SK-N-SH (cell line): ENCODE measurements at regions not wholly inside any gene's neighbourhood (a gene's known extent, or its start where the extent isn't known, plus 50 kb on each side); places are given as distances from the start of the nearest gene placed in this dataset.

ENCODE experiments used
- CTCF ChIA-PET: fragments of 300-600, 350-600 bp; formaldehyde crosslinking; extraction: SDS; loops from one replicate; lab custom pipeline; 2021; lab: Yijun Ruan, JAX
- POLR2A ChIA-PET: fragments of 350-600 bp; sonication (Branson Sonifier 250); formaldehyde crosslinking; extraction: SDS; loops from one replicate; lab custom pipeline; 2020; ENCODE audit warnings: antibody characterized with exemption, inconsistent platforms; lab: Yijun Ruan, JAX
- DNase-seq: peaks from one replicate; pipeline ENCODE4 v3.0.0; 2012
- H2AFZ ChIP-seq: fragments of 200-600 bp; sonication (generic); 2 replicates; pipeline ENCODE4 v1.8.1; 2016; ENCODE audit warnings: antibody characterized with exemption, mild to moderate bottlenecking, low read depth
- H3F3A ChIP-seq: fragments of 200-600 bp; sonication (generic); replicated peaks from 2 replicates; pipeline ENCODE3; 2016; ENCODE audit warnings: antibody characterized with exemption, mild to moderate bottlenecking; ENCODE audit not compliant: insufficient read depth
- H3K27ac ChIP-seq, 2 experiments: fragments of 200-500 bp in 1 of 2; fragments of 200-600 bp in 1 of 2; sonication (Bioruptor generic) in 1 of 2; sonication (generic), shearing (Covaris generic) in 1 of 2; 2 replicates each; pipeline versions ENCODE4 v1.5.1 to v1.6.1; 2014 to 2016; ENCODE audit warnings: low read depth in 2 of 2, inconsistent platforms in 1 of 2, low read length in 1 of 2, mild to moderate bottlenecking in 1 of 2, mixed read lengths in 1 of 2
- H3K27me3 ChIP-seq: fragments of 200-600 bp; sonication (generic), shearing (Covaris generic); 2 replicates; pipeline ENCODE4 v1.6.1; 2016; ENCODE audit warnings: mixed run types; ENCODE audit not compliant: insufficient read depth
- H3K36me3 ChIP-seq, 2 experiments: fragments of 200-500 bp in 1 of 2; fragments of 200-600 bp in 1 of 2; sonication (Bioruptor generic) in 1 of 2; sonication (generic) in 1 of 2; replicated peaks in 1 of 2; 2 replicates each; pipeline versions ENCODE3 to v1.5.1; 2014 to 2016; ENCODE audit warnings: low read length in 1 of 2, mild to moderate bottlenecking in 1 of 2; ENCODE audit not compliant: insufficient read depth in 2 of 2, control insufficient read depth in 1 of 2
- H3K4me1 ChIP-seq, 2 experiments: fragments of 200-500 bp in 1 of 2; fragments of 200-600 bp in 1 of 2; sonication (Bioruptor generic) in 1 of 2; sonication (generic), shearing (Covaris generic) in 1 of 2; 2 replicates each; pipeline versions ENCODE4 v1.5.1 to v1.6.1; 2014 to 2016; ENCODE audit warnings: low read depth in 1 of 2, low read length in 1 of 2, mixed run types in 1 of 2; ENCODE audit not compliant: insufficient read depth in 2 of 2, control insufficient read depth in 1 of 2
- H3K4me2 ChIP-seq: fragments of 200-600 bp; sonication (generic), shearing (Covaris generic); 2 replicates; pipeline ENCODE4 v1.6.1; 2017; ENCODE audit warnings: mixed run types
- H3K4me3 ChIP-seq, 2 experiments: fragments of 200-500 bp in 1 of 2; fragments of 200-600 bp in 1 of 2; sonication (Bioruptor generic) in 1 of 2; sonication (generic), shearing (Covaris generic) in 1 of 2; 2 replicates each; pipeline versions ENCODE4 v1.5.1 to v1.8.1; 2014 to 2016; ENCODE audit warnings: low read depth in 2 of 2, inconsistent platforms in 1 of 2, low read length in 1 of 2, mild to moderate bottlenecking in 1 of 2, mixed read lengths in 1 of 2, moderate library complexity in 1 of 2
- H3K79me2 ChIP-seq: fragments of 200-600 bp; sonication (generic); 2 replicates; pipeline ENCODE4 v1.8.1; 2017; ENCODE audit warnings: mild to moderate bottlenecking; ENCODE audit not compliant: insufficient read depth
- H3K9ac ChIP-seq: fragments of 200-600 bp; sonication (generic); 2 replicates; pipeline ENCODE4 v1.6.1; 2017; ENCODE audit warnings: mixed run types
- H3K9me2 ChIP-seq: fragments of 200-600 bp; sonication (generic); 2 replicates; pipeline ENCODE4 v1.6.1; 2017; ENCODE audit warnings: mixed run types
- H3K9me3 ChIP-seq: fragments of 200-600 bp; sonication (generic); 2 replicates; pipeline ENCODE4 v1.6.1; 2017; ENCODE audit warnings: mixed run types, mild to moderate bottlenecking, moderate library complexity
- H4K20me1 ChIP-seq: fragments of 200-600 bp; sonication (generic); 2 replicates; pipeline ENCODE4 v1.6.1; 2017; ENCODE audit warnings: mild to moderate bottlenecking, mixed run types; ENCODE audit not compliant: insufficient read depth
- ELF1 ChIP-seq: IDR thresholded peaks from 2 replicates; pipeline ENCODE4 v1.4.0; 2012
- EZH2phosphoT487 ChIP-seq: fragments of 200-600 bp; sonication (generic); IDR thresholded peaks from 2 replicates; pipeline ENCODE4 v1.6.1; 2017; ENCODE audit warnings: low read depth, mixed run types, mild to moderate bottlenecking, antibody characterized with exemption, moderate library complexity, borderline replicate concordance
- FOSL2 ChIP-seq: IDR thresholded peaks from 2 replicates; pipeline ENCODE4 v1.4.0; 2012; ENCODE audit warnings: low read depth, mild to moderate bottlenecking, moderate library complexity, borderline replicate concordance
- FOXM1 ChIP-seq: IDR thresholded peaks from 2 replicates; pipeline ENCODE4 v1.4.0; 2012; ENCODE audit warnings: low read depth, mild to moderate bottlenecking
- GABPA ChIP-seq: IDR thresholded peaks from 2 replicates; pipeline ENCODE4 v1.4.0; 2012; ENCODE audit warnings: low read depth, mild to moderate bottlenecking
- IRF3 ChIP-seq: fragments of 150-350 bp; IDR thresholded peaks from 2 replicates; pipeline ENCODE4 v1.6.1; 2016; ENCODE audit warnings: mild to moderate bottlenecking, low read depth, low read length
- JUND ChIP-seq: IDR thresholded peaks from 2 replicates; pipeline ENCODE4 v1.4.0; 2012
- MEF2A ChIP-seq: IDR thresholded peaks from 2 replicates; pipeline ENCODE4 v1.4.0; 2012; ENCODE audit warnings: low read depth, borderline replicate concordance
- MXI1 ChIP-seq: IDR thresholded peaks from 2 replicates; pipeline ENCODE4 v1.6.1; 2012; ENCODE audit warnings: mild to moderate bottlenecking, low read depth, low read length, improper control_type of control experiment
- NRF1 ChIP-seq: IDR thresholded peaks from 2 replicates; pipeline ENCODE4 v1.6.1; 2012; ENCODE audit warnings: low read depth, mild to moderate bottlenecking, low read length
- POLR2AphosphoS5 ChIP-seq: IDR thresholded peaks from 2 replicates; pipeline ENCODE4 v1.6.1; 2012; ENCODE audit warnings: low read depth, low read length
- RAD21 ChIP-seq: IDR thresholded peaks from 2 replicates; pipeline ENCODE4 v1.6.1; 2012; ENCODE audit warnings: mild to moderate bottlenecking, low read length
- RFX5 ChIP-seq: IDR thresholded peaks from 2 replicates; pipeline ENCODE4 v1.6.1; 2012; ENCODE audit warnings: mild to moderate bottlenecking, improper control_type of control experiment, low read length
- SIN3A ChIP-seq: IDR thresholded peaks from 2 replicates; pipeline ENCODE4 v1.6.1; 2012; ENCODE audit warnings: low read depth, mild to moderate bottlenecking, low read length, moderate library complexity, borderline replicate concordance
- TAF1 ChIP-seq: IDR thresholded peaks from 2 replicates; pipeline ENCODE4 v1.6.1; 2012; ENCODE audit warnings: low read depth, mild to moderate bottlenecking, low read length, moderate library complexity, borderline replicate concordance
- TEAD4 ChIP-seq: IDR thresholded peaks from 2 replicates; pipeline ENCODE4 v1.4.0; 2012; ENCODE audit warnings: mild to moderate bottlenecking, borderline replicate concordance; ENCODE audit not compliant: insufficient read depth
- USF1 ChIP-seq: IDR thresholded peaks from 2 replicates; pipeline ENCODE4 v1.4.0; 2012; ENCODE audit warnings: low read depth, borderline replicate concordance
- YY1 ChIP-seq: IDR thresholded peaks from 2 replicates; pipeline ENCODE4 v1.4.0; 2012; ENCODE audit warnings: low read depth, mild to moderate bottlenecking
- ZBTB33 ChIP-seq: IDR thresholded peaks from 2 replicates; pipeline ENCODE4 v1.4.0; 2012; ENCODE audit warnings: low read depth, borderline replicate concordance
- WGBS: methylation state at CpG from one replicate; pipeline ENCODE4 v1.1.6; 2017; ENCODE audit warnings: low lambda C conversion rate; 5-methylcytosine and 5-hydroxymethylcytosine counted together

DNA sequence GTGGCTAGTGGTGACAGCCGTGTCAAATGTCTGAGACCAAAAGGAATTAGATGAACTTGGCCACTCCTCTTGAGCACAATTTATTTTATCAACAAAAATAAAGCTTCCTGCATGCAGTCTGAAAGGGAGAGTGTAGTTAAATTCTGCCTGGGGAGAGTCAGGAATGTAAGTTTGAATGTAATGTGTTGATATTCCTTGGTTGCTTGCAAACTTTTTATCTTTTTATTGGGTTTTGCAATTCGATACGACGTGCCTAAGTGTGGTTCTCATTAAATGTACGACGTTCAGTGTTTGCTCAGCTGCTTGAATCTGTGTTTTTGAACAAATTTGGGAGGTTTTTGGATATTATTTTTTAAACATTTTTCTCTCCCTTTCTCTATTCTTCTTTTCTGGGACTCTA lies 839.9 kb downstream of the CCSER2 start (continued):
- TF ChIP-seq YY1 (no peak), USF1 (no peak), MXI1 (no peak), JUND (no peak)
- TF ChIP-seq, all 33 proteins: peak for 0

GRCh38 chr10:85170026-85170425 lies 841.6 kb downstream of the CCSER2 start:
- CTCF ChIA-PET = no interaction called here
- no peaks in the 10 kb centered on the region for H3K9me2 ChIP-seq
- no peaks in the 10 kb centered on the region for H3K36me3 ChIP-seq
- POLR2A ChIA-PET = no interaction called here
- H4K20me1 ChIP-seq = no peaks in the 10 kb centered on the region
- H3K4me3 ChIP-seq = no peak overlapping the region
- no peaks in the 10 kb centered on the region for H3K27me3 ChIP-seq
- H2AFZ ChIP-seq = no peak overlapping the region
- no peak for DNase-seq
- no peak overlapping the region for H3K27ac ChIP-seq
- H3F3A ChIP-seq = no peaks in the 10 kb centered on the region
- 40% methylated on average over 1 of the region's 1 CpG for WGBS
- TF ChIP-seq EZH2phosphoT487 (no peak), FOSL2 (no peak), NRF1 (no peak), GABPA (no peak), POLR2AphosphoS5 (no peak), TAF1 (no peak), IRF3 (no peak), ELF1 (no peak), USF1 (no peak), ZBTB33 (no peak), TEAD4 (no peak), RFX5 (no peak), FOXM1 (no peak), SIN3A (no peak), RAD21 (no peak), MEF2A (no peak)
- no peak overlapping the region for H3K4me2 ChIP-seq
- H3K79me2 ChIP-seq = no peaks in the 10 kb centered on the region
- peaks cover 10% of the 10 kb centered on the region; the same call in 1 of the 2 replicates for H3K9me3 ChIP-seq
- H3K9ac ChIP-seq = no peak overlapping the region
- H3K4me1 ChIP-seq = no peaks in the 10 kb centered on the region
